GM23338 (cell line): ENCODE measurements at regions not wholly inside any gene's neighbourhood (a gene's known extent, or its start where the extent isn't known, plus 50 kb on each side); places are given as distances from the start of the nearest gene placed in this dataset.
A peak's percentile ranks its signal among the peaks of the same experiment; 100 is the strongest.

Experiments used
- ATAC-seq: fragments of 200-7000 bp; cut with Tn5 transposase; 3 replicates; pipeline ENCODE4 v1.9.1; 2020
- DNase-seq: peaks from one replicate; pipeline ENCODE4 v3.0.0-alpha.2; 2015; ENCODE audit warnings: low spot score
- H2AFZ ChIP-seq: fragments of 200-600 bp; sonication (generic); 2 replicates; pipeline ENCODE4 v1.8.0; 2016; ENCODE audit warnings: antibody characterized with exemption, mild to moderate bottlenecking, moderate library complexity
- H3F3A ChIP-seq: fragments of 200-600 bp; sonication (generic); replicated peaks from 2 replicates; pipeline ENCODE4 v1.8.0; 2017; ENCODE audit warnings: antibody characterized with exemption, mixed run types, low read depth
- H3K27ac ChIP-seq: fragments of 200-600 bp; sonication (generic); 2 replicates; pipeline ENCODE4 v1.6.1; 2016; ENCODE audit warnings: low read depth
- H3K27me3 ChIP-seq: fragments of 200-600 bp; sonication (generic); 2 replicates; pipeline ENCODE4 v1.8.0; 2016; ENCODE audit warnings: mild to moderate bottlenecking, mixed run types, moderate library complexity; ENCODE audit not compliant: insufficient read depth
- H3K36me3 ChIP-seq: fragments of 200-600 bp; sonication (generic); 2 replicates; pipeline ENCODE4 v1.8.0; 2016; ENCODE audit warnings: mild to moderate bottlenecking; ENCODE audit not compliant: insufficient read depth
- H3K4me1 ChIP-seq: fragments of 200-600 bp; sonication (generic); 2 replicates; pipeline ENCODE4 v1.8.0; 2016; ENCODE audit warnings: mild to moderate bottlenecking, moderate library complexity; ENCODE audit not compliant: insufficient read depth
- H3K4me2 ChIP-seq: fragments of 200-600 bp; sonication (generic); 2 replicates; pipeline ENCODE4 v1.7.1; 2017; ENCODE audit warnings: mixed run types
- H3K4me3 ChIP-seq: fragments of 200-600 bp; sonication (generic); 2 replicates; pipeline ENCODE4 v1.6.1; 2016; ENCODE audit warnings: mixed run types
- H3K79me2 ChIP-seq: fragments of 200-600 bp; sonication (generic); replicated peaks from 2 replicates; pipeline ENCODE4 v1.8.0; 2017; ENCODE audit warnings: mild to moderate bottlenecking; ENCODE audit not compliant: insufficient read depth
- H3K9me2 ChIP-seq: fragments of 200-600 bp; sonication (generic); 2 replicates; pipeline ENCODE4 v1.8.0; 2017; ENCODE audit not compliant: insufficient read depth
- H4K20me1 ChIP-seq: fragments of 200-600 bp; sonication (generic); replicated peaks from 2 replicates; pipeline ENCODE4 v1.8.0; 2017; ENCODE audit warnings: mild to moderate bottlenecking; ENCODE audit not compliant: insufficient read depth
- H3K27ac Mint-ChIP-seq: 2 replicates; pipeline ENCODE4 v1.8.0; 2020; ENCODE audit warnings: inconsistent platforms, mild to moderate bottlenecking, moderate library complexity, mixed read lengths
- H3K27me3 Mint-ChIP-seq: 3 replicates; pipeline ENCODE4 v1.8.0; 2022; ENCODE audit warnings: low read depth, mild to moderate bottlenecking, moderate library complexity, mixed read lengths, inconsistent platforms; ENCODE audit not compliant: insufficient read depth, poor library complexity
- H3K36me3 Mint-ChIP-seq: 3 replicates; pipeline ENCODE4 v1.8.0; 2021; ENCODE audit warnings: low read depth, mild to moderate bottlenecking, inconsistent platforms, moderate library complexity, mixed read lengths
- H3K4me1 Mint-ChIP-seq: 3 replicates; pipeline ENCODE4 v1.8.0; 2020; ENCODE audit warnings: mild to moderate bottlenecking, inconsistent platforms, mixed read lengths
- H3K4me3 Mint-ChIP-seq: 3 replicates; pipeline ENCODE4 v1.8.0; 2021; ENCODE audit warnings: moderate library complexity, mild to moderate bottlenecking, inconsistent platforms, mixed read lengths
- H3K9me3 Mint-ChIP-seq: 3 replicates; pipeline ENCODE4 v1.8.0; 2020; ENCODE audit warnings: moderate library complexity, mild to moderate bottlenecking, inconsistent platforms, mixed read lengths
- CREB1 ChIP-seq: fragments of 250-450 bp; sonication (Bioruptor Pico); IDR thresholded peaks from 2 replicates; pipeline ENCODE4 v1.5.0; 2020; ENCODE audit warnings: low read depth, mild to moderate bottlenecking, moderate library complexity
- ETS1 ChIP-seq: IDR thresholded peaks from 2 replicates; pipeline ENCODE4 v1.6.1; 2016; ENCODE audit warnings: antibody characterized with exemption
- EZH2 ChIP-seq: fragments of 200-600 bp; sonication (generic); IDR thresholded peaks from one replicate; pipeline ENCODE4 v1.8.0; 2017; ENCODE audit warnings: antibody characterized with exemption, mild to moderate bottlenecking, low read depth; ENCODE audit not compliant: unreplicated experiment
- JUNB ChIP-seq: IDR thresholded peaks from one replicate; pipeline ENCODE4 v1.6.1; 2016; ENCODE audit warnings: antibody characterized with exemption; ENCODE audit not compliant: unreplicated experiment
- POLR2AphosphoS5 ChIP-seq: IDR thresholded peaks from 2 replicates; pipeline ENCODE4 v1.6.1; 2016; ENCODE audit warnings: antibody characterized with exemption, low read depth
- REST ChIP-seq: IDR thresholded peaks from one replicate; pipeline ENCODE4 v1.6.1; 2018; ENCODE audit warnings: antibody characterized with exemption; ENCODE audit not compliant: unreplicated experiment

DNA sequence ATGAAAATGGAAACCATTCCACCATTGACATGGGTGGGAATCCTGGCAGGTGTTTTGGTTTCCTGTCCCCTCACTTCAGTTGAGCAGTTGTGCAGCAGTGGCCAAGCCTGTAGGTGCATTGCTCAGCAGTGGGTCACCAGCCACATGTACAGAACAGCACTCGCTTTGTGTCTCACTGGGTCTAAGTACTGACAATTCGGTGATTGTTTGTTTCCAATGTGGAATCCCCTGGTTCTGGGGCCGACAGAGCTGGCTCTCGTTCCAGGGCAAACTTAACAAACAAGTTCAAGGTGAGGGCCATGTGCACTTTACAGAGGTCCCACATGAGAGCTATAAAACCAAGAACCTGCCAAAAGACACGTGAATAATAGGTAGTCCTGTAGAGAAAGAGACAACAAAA, 54.1 kb upstream of the SPATA13 start:
- H3F3A ChIP-seq = no peaks in the 10 kb centered on the region
- H3K4me1 ChIP-seq = no peaks in the 10 kb centered on the region; the same call in 1 of the 2 replicates
- H2AFZ ChIP-seq = no peak overlapping the region
- no peak for ATAC-seq
- Mint-ChIP-seq H3K27me3 (no peaks in the 10 kb centered on the region), H3K9me3 (no peaks in the 10 kb centered on the region), H3K27ac (no peak overlapping the region), H3K4me3 (no peak overlapping the region), H3K4me1 (no peaks in the 10 kb centered on the region), H3K36me3 (no peaks in the 10 kb centered on the region)
- TF ChIP-seq POLR2AphosphoS5 = no peak
- TF ChIP-seq JUNB = no peak
- TF ChIP-seq EZH2 = no peak
- no peak for TF ChIP-seq ETS1
- no peak overlapping the region for H3K4me2 ChIP-seq
- H4K20me1 ChIP-seq = no peaks in the 10 kb centered on the region
- H3K27ac ChIP-seq = no peak overlapping the region
- DNase-seq = no peak
- H3K79me2 ChIP-seq = no peaks in the 10 kb centered on the region
- no peaks in the 10 kb centered on the region for H3K27me3 ChIP-seq
- H3K4me3 ChIP-seq = no peak overlapping the region
- H3K9me2 ChIP-seq = no peaks in the 10 kb centered on the region
- no peaks in the 10 kb centered on the region for H3K36me3 ChIP-seq

DNA sequence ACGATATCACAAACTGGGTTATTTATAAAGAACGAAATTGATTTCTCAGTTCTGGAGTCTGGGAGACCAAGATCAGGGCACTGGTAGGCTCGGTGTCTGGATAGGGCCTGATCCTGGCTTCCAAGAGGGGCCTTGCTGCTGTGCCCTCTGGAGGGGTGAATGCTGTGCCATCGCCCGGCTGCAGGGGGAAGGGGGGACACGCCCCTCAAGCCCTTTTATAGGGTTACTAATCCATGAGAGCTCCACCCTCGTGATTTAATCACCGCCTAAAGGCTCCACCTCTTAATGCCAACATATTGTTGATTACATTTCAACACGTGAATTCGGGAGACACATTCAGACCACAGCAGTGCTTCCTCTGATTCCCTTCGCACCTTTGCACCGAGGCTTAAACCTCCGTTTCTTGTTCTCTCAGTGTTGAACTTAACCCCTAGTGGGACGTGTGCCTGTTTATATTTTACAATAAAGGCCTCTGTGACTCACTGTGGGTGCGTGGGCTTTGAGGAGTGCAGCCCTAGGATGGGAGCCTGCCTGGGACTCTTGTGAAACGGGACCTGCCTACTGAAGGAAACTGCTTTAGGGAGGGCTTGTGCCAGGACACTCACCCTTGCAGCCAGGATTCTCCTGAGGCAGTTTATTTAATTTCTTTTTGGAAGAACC, 52.4 kb upstream of the SPATA13 start:
- H2AFZ ChIP-seq = peak overlapping the region; percentile 97
- H3K27me3 ChIP-seq = no peaks in the 10 kb centered on the region
- no peaks in the 10 kb centered on the region for H3K36me3 ChIP-seq
- H3K27ac Mint-ChIP-seq = no peak overlapping the region
- no peaks in the 10 kb centered on the region for H3K9me2 ChIP-seq
- no peaks in the 10 kb centered on the region for H4K20me1 ChIP-seq
- no peaks in the 10 kb centered on the region for H3K9me3 Mint-ChIP-seq
- DNase-seq = peak; percentile 43
- TF ChIP-seq CREB1 (CRISPR knock-in tag) (no peak), REST (no peak)
- H3K4me1 ChIP-seq = no peaks in the 10 kb centered on the region; the same call in 1 of the 2 replicates
- H3K4me3 ChIP-seq = no peak overlapping the region
- no peak overlapping the region for H3K4me3 Mint-ChIP-seq
- no peaks in the 10 kb centered on the region for H3K27me3 Mint-ChIP-seq
- no peak overlapping the region; the same call in 1 of the 2 replicates for H3K4me2 ChIP-seq
- no peak overlapping the region for H3K27ac ChIP-seq
- no peaks in the 10 kb centered on the region for H3F3A ChIP-seq
- H3K4me1 Mint-ChIP-seq = no peaks in the 10 kb centered on the region
- H3K79me2 ChIP-seq = no peaks in the 10 kb centered on the region
- peak; percentile 88 for ATAC-seq
- H3K36me3 Mint-ChIP-seq = no peaks in the 10 kb centered on the region
